ENCODE measurements at regions not wholly inside any gene's neighbourhood (a gene's known extent, or its start where the extent isn't known, plus 50 kb on each side); places are given as distances from the start of the nearest gene placed in this dataset.

DNA sequence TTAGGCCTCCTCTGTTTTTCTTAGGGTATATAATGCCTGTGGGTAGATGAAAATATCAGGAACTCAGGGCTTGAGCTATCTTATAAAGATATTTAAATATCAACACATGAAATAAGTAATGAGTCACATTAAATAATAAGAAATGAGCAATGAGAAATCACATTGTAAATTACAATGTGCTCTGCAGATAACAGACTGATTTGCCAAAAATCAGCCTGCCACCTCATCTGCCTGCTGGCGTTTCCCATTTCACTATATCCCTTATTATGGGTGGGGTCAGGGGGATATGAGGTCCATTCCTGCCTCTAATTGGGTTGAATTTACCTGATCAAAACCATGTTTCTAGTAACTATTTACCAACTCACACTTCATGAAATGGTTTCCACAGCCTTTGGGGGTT, 335.2 kb downstream of the CDC5L start:
- in situ Hi-C loops (cut with HindIII; ENCODE audit: low pct_ligation_motif_present, low sequenced_read_pairs) = no loop called here
- Histone ChIP-seq H3K36me3 (replicated peaks) (no peaks in the 10 kb centered on the region), H3K4me3 (ENCODE audit: low read depth, low read length) (no peak overlapping the region), H3K27ac (no peak overlapping the region), H3K27me3 (replicated peaks) (no peaks in the 10 kb centered on the region)
- no peak for DNase-seq
- TF ChIP-seq, protein P1, sequence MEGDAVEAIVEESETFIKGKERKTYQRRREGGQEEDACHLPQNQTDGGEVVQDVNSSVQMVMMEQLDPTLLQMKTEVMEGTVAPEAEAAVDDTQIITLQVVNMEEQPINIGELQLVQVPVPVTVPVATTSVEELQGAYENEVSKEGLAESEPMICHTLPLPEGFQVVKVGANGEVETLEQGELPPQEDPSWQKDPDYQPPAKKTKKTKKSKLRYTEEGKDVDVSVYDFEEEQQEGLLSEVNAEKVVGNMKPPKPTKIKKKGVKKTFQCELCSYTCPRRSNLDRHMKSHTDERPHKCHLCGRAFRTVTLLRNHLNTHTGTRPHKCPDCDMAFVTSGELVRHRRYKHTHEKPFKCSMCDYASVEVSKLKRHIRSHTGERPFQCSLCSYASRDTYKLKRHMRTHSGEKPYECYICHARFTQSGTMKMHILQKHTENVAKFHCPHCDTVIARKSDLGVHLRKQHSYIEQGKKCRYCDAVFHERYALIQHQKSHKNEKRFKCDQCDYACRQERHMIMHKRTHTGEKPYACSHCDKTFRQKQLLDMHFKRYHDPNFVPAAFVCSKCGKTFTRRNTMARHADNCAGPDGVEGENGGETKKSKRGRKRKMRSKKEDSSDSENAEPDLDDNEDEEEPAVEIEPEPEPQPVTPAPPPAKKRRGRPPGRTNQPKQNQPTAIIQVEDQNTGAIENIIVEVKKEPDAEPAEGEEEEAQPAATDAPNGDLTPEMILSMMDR (IDR thresholded peaks at IDR 0.05; ENCODE audit: low read depth, low read length, missing control alignments) = no peak

DNA sequence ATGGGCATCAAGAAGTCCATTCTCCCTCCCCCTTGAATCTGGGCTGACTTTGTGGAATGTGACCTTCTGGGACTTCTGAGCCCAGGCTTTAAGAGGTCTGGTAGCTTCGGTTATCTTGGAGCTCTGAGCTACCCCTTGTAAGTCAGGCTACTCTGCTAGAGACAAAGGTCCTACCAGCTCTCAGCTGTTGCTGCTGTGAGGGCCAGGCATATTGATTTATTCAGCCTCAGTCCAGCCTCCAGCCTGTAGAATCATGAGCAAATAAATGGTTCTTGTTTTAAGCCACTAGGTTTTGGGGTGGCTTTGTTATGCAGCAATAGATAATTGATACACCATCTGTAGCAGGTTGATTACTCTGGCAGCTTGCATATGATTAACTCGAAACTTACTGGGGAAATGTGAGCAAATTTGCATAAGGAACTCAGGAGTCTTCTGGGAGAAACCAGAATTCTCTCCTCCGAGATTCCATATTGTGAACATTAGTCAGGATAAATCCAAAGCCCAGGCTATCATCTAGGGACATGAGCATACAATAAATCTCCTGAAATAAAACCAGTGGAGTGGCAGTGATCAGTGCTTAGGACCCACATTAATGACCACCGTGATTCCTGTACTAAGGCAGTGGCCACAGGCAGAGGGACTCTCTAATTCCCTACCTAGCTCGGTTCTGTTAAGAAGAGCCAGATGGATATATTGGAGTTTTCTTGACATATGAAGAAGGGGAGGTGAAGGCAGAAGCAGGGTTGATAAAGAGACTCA, 336.1 kb downstream of the CDC5L start:
- Histone ChIP-seq H3K27me3 (replicated peaks) (no peaks in the 10 kb centered on the region), H3K4me3 (ENCODE audit: low read depth, low read length) (no peak overlapping the region), H3K36me3 (replicated peaks) (no peaks in the 10 kb centered on the region), H3K27ac (no peak overlapping the region)
- TF ChIP-seq, protein P1 (IDR thresholded peaks at IDR 0.05; ENCODE audit: low read depth, low read length, missing control alignments) = no peak
- in situ Hi-C loops (cut with HindIII; ENCODE audit: low pct_ligation_motif_present, low sequenced_read_pairs) = no loop called here
- DNase-seq = no peak

DNA sequence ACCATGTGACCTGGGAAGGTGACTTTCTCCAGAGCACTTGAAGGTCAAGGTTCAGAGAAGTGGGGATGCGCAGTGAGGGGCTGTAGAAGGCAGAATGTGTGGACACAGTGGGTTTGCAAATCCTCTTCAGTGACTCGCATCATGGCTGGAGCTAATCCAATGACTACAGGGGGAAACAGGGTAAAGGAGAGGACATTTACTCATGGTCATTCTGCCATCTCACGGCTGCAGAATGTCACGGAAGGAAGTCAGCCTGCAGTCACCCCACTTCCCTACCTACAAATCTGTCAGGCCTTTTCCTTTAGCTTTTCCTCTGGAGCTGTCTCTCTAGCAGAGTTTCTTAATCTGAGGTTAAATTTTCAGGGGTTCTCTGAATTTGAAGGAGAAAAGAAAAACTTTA, 337.6 kb downstream of the CDC5L start:
- H3K27me3 ChIP-seq (replicated peaks) = no peaks in the 10 kb centered on the region
- no peak for DNase-seq
- H3K36me3 ChIP-seq (replicated peaks) = no peaks in the 10 kb centered on the region
- H3K27ac ChIP-seq = no peak overlapping the region
- TF ChIP-seq, protein P1 (IDR thresholded peaks at IDR 0.05; ENCODE audit: low read depth, low read length, missing control alignments) = peak; percentile 26
- in situ Hi-C loops (cut with HindIII; ENCODE audit: low pct_ligation_motif_present, low sequenced_read_pairs) = no loop called here
- no peak overlapping the region for H3K4me3 ChIP-seq (ENCODE audit: low read depth, low read length)

DNA sequence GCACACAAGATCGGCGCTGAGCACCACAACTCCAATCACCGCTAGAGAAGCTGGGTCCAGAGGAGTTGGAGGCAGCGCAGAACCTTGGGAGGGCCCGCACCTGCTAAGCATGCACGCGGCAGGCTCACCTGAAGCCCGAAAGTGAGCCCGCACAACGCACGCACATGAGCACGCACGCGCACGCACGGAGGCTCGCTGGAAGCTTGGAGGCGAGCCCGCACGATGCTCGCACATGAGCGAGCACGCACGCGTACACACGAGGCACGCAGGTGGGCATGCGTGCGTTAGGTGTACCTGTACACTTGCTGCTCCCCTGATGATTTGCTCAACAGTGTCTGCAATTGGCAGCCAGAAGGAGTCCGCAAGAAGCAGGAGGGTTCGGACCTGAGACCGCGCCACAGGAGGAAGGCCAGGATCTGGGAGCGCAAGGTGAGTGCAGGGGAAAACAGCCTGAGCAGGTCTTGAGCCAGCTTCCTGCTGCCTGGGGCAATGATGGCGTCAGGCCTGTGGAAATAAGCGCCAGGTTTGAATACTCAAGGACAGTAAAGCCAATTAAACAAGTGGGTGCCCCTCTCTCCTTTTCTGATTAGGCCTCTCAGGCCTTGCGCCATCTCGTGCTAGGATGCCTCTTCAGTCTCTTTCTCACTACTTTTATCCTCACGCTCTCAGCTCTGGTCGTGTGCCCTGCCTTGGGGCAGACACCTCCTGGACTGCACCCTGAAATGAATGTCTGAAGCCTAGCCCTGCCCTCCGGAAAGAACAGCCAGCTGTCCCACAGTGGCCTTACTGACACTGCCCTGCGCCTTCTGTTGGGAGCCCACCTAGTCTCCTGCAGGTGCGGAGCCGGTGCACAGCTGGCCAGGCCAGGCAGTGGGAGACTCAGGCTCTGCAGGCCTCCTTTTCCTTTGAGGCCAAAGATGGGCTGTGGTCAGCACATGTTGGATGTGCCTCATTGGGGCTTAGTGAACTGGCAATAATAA, 340.4 kb downstream of the CDC5L start:
- Histone ChIP-seq H3K4me3 (ENCODE audit: low read depth, low read length) (no peak overlapping the region), H3K36me3 (replicated peaks) (no peaks in the 10 kb centered on the region), H3K27ac (no peak overlapping the region), H3K27me3 (replicated peaks) (no peaks in the 10 kb centered on the region)
- DNase-seq = no peak
- in situ Hi-C loops (cut with HindIII; ENCODE audit: low pct_ligation_motif_present, low sequenced_read_pairs) = no loop called here
- TF ChIP-seq, protein P1 (IDR thresholded peaks at IDR 0.05; ENCODE audit: low read depth, low read length, missing control alignments) = no peak

DNA sequence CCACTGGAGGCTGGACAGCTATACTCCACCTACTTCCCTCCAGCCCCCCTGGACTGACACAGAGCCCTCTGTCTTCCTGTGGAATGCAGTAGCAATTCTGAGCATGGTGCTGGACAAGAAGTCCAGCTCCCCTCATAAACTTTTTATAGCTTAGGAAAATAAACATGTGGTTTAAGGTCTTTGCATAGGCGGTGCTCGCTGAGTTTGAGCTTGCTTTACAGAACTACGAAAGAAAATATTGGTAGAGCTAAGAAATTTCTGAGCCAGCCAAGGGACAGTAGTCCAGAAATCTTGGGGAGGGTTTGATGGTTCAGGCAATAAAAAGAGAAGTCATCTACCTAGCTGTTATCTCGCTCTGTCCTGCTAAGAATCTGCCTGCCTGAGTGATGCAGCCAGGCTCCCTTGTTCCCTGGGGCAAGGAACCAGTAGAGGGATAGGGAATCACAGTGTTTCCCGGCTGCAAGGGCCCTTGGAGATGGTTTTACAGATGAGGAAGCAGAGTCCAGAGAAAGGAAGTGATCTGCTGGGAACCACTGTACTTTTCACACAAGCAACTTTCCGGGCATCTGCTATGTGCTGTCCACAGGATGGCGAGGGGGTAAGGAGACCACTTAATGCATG, 343.4 kb downstream of the CDC5L start:
- Histone ChIP-seq H3K4me3 (ENCODE audit: low read depth, low read length) (no peak overlapping the region), H3K27ac (no peak overlapping the region), H3K36me3 (replicated peaks) (no peaks in the 10 kb centered on the region), H3K27me3 (replicated peaks) (no peaks in the 10 kb centered on the region)
- DNase-seq = peak; percentile 19
- TF ChIP-seq, protein P1 (IDR thresholded peaks at IDR 0.05; ENCODE audit: low read depth, low read length, missing control alignments) = no peak
- in situ Hi-C loops (cut with HindIII; ENCODE audit: low pct_ligation_motif_present, low sequenced_read_pairs) = no loop called here
